ENCODE measurements at regions not wholly inside any gene's neighbourhood (a gene's known extent, or its start where the extent isn't known, plus 50 kb on each side); places are given as distances from the start of the nearest gene placed in this dataset.

- peaks cover 3% of the 10 kb centered on the region for H3K27me3 ChIP-seq (ENCODE audit: control insufficient read depth, insufficient read depth, low read length)
- no peak overlapping the region for H2AFZ ChIP-seq (ENCODE audit: low read length)
- H3K4me3 ChIP-seq (replicated peaks in 1 of 4; ENCODE audit: control extremely low read depth in 1 of 4, insufficient read depth in 1 of 4, low read depth in 3 of 4, low read length in 4 of 4): peak overlapping the region; percentile 2 to 57 (median 36)
- DNase-seq (ENCODE audit: low read depth in 2 of 2): no peak
- no peaks in the 10 kb centered on the region for H3K36me3 ChIP-seq (ENCODE audit: control insufficient read depth, insufficient read depth, low read length)
- H3K4me1 ChIP-seq (ENCODE audit: control insufficient read depth, extremely low read depth, insufficient read depth, low read length): no peaks in the 10 kb centered on the region
- H3K79me2 ChIP-seq (ENCODE audit: control insufficient read depth, insufficient read depth, low read length): no peaks in the 10 kb centered on the region
- no peaks in the 10 kb centered on the region for H4K20me1 ChIP-seq (ENCODE audit: control insufficient read depth, extremely low read depth, insufficient read depth, low read length)
- no peak overlapping the region for H3K9ac ChIP-seq (ENCODE audit: insufficient read depth, low read length)
- H3K4me2 ChIP-seq (ENCODE audit: extremely low read depth, insufficient read depth, low read length): peak overlapping the region; percentile 40
- H3K27ac ChIP-seq (ENCODE audit: insufficient read depth, low read length): no peak overlapping the region
- TF ChIP-seq CTCF (conservative IDR thresholded peaks at IDR 0.05 in 1 of 2, IDR thresholded peaks at IDR 0.05 in 1 of 2; ENCODE audit: low read depth in 1 of 2, low read length in 2 of 2) (no peak), EZH2 (IDR thresholded peaks at IDR 0.05; ENCODE audit: low read length, missing control alignments) (peak; percentile 36)
- no peaks in the 10 kb centered on the region for H3K9me3 ChIP-seq (ENCODE audit: control insufficient read depth, insufficient read depth, low read depth, low read length)
Measured at GRCh38 chrX:137428221-137428661, 137.7 kb upstream of the ZIC3 start.

GRCh38 chrX:137427816-137428215, 138.1 kb upstream of the ZIC3 start:
- Histone ChIP-seq H3K4me3 (replicated peaks in 1 of 4; ENCODE audit: control extremely low read depth in 1 of 4, insufficient read depth in 1 of 4, low read depth in 3 of 4, low read length in 4 of 4) (peak overlapping the region; percentile 21 to 57 (median 36)), H3K27me3 (ENCODE audit: control insufficient read depth, insufficient read depth, low read length) (peaks cover 3% of the 10 kb centered on the region), H3K27ac (ENCODE audit: insufficient read depth, low read length) (no peak overlapping the region), H3K79me2 (ENCODE audit: control insufficient read depth, insufficient read depth, low read length) (no peaks in the 10 kb centered on the region), H4K20me1 (ENCODE audit: control insufficient read depth, extremely low read depth, insufficient read depth, low read length) (no peaks in the 10 kb centered on the region), H2AFZ (ENCODE audit: low read length) (peak overlapping the region; percentile 30), H3K4me1 (ENCODE audit: control insufficient read depth, extremely low read depth, insufficient read depth, low read length) (no peaks in the 10 kb centered on the region), H3K36me3 (ENCODE audit: control insufficient read depth, insufficient read depth, low read length) (no peaks in the 10 kb centered on the region), H3K9me3 (ENCODE audit: control insufficient read depth, insufficient read depth, low read depth, low read length) (no peaks in the 10 kb centered on the region), H3K9ac (ENCODE audit: insufficient read depth, low read length) (no peak overlapping the region), H3K4me2 (ENCODE audit: extremely low read depth, insufficient read depth, low read length) (peak overlapping the region; percentile 40)
- no peak for TF ChIP-seq CTCF (conservative IDR thresholded peaks at IDR 0.05 in 1 of 2, IDR thresholded peaks at IDR 0.05 in 1 of 2; ENCODE audit: low read depth in 1 of 2, low read length in 2 of 2)
- TF ChIP-seq EZH2 (IDR thresholded peaks at IDR 0.05; ENCODE audit: low read length, missing control alignments): no peak
- peak in 1 of 2 donors; percentile 0 for DNase-seq (ENCODE audit: low read depth in 2 of 2)

DNA sequence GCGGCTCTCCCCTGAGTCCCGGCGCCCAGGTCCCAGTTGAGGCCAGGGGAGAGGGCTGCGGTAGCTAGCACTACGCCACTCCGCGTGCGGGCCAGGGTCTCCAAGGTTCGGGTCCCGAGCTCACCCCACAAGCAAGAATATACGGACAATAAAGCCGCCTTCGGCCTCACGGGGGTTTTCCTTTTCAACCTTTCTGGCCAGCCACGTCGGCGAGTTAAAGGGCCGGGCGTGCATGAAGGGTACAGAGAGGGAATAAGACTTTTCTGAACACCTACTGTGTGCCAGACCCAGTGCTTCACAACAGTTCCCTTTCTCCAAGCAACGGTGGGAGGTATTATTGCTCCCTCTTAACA, 138.5 kb upstream of the ZIC3 start:
- TF ChIP-seq CTCF (conservative IDR thresholded peaks at IDR 0.05 in 1 of 2, IDR thresholded peaks at IDR 0.05 in 1 of 2; ENCODE audit: low read depth in 1 of 2, low read length in 2 of 2) (no peak), EZH2 (IDR thresholded peaks at IDR 0.05; ENCODE audit: low read length, missing control alignments) (no peak)
- Histone ChIP-seq H2AFZ (ENCODE audit: low read length) (peak overlapping the region; percentile 30), H3K36me3 (ENCODE audit: control insufficient read depth, insufficient read depth, low read length) (no peaks in the 10 kb centered on the region), H3K79me2 (ENCODE audit: control insufficient read depth, insufficient read depth, low read length) (no peaks in the 10 kb centered on the region), H3K27ac (ENCODE audit: insufficient read depth, low read length) (no peak overlapping the region), H3K4me3 (replicated peaks in 1 of 4; ENCODE audit: control extremely low read depth in 1 of 4, insufficient read depth in 1 of 4, low read depth in 3 of 4, low read length in 4 of 4) (peak overlapping the region in 3 of 4 experiments; percentile 21 to 57 (median 49)), H3K4me1 (ENCODE audit: control insufficient read depth, extremely low read depth, insufficient read depth, low read length) (no peaks in the 10 kb centered on the region), H4K20me1 (ENCODE audit: control insufficient read depth, extremely low read depth, insufficient read depth, low read length) (no peaks in the 10 kb centered on the region), H3K9me3 (ENCODE audit: control insufficient read depth, insufficient read depth, low read depth, low read length) (no peaks in the 10 kb centered on the region), H3K27me3 (ENCODE audit: control insufficient read depth, insufficient read depth, low read length) (peaks cover 3% of the 10 kb centered on the region), H3K4me2 (ENCODE audit: extremely low read depth, insufficient read depth, low read length) (no peak overlapping the region), H3K9ac (ENCODE audit: insufficient read depth, low read length) (no peak overlapping the region)
- no peak for DNase-seq (ENCODE audit: low read depth in 2 of 2)
